ENCODE measurements at regions not wholly inside any gene's neighbourhood (a gene's known extent, or its start where the extent isn't known, plus 50 kb on each side); places are given as distances from the start of the nearest gene placed in this dataset.

GRCh38 chr13:68347220-68347619 is 1117.1 kb upstream of the PCDH9 start:
- no peak for DNase-seq (ENCODE audit: low spot score)
- Mint-ChIP-seq H3K27ac (no peak overlapping the region), H3K4me3 (no peak overlapping the region), H3K4me1 (ENCODE audit: low read depth) (no peaks in the 10 kb centered on the region), H3K27me3 (ENCODE audit: insufficient read depth) (no peaks in the 10 kb centered on the region), H3K9me3 (peaks cover 17% of the 10 kb centered on the region), H3K36me3 (ENCODE audit: low read depth) (no peaks in the 10 kb centered on the region)
- intact Hi-C loops (cut with micrococcal nuclease) = no loop called here

DNA sequence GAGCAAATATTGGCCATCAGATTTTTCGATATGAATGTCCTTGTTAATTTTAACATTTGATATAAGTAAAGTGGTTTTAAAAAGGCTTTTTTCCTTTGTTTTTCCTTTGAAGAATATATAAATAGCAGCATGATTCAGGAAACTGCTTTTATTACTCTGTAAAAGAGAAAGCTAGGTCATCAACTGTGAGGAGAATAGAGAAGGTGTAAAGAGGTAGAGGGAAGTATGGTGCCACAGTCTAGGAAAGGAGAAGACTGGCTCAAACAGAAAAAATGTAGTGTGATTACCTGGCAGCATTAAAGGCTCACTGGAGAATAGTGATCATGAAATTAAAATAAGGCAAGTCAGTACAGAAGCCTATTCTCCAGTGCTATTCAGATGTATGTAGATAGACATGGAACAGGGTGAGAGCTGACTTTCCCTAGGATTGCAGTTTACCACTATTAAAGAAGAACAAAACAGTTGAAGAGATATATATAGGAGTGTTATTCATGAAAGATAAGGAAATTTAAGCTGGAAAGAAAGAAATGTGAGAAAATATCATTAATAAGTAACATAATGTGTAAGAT is 1115.9 kb upstream of the PCDH9 start:
- Mint-ChIP-seq H3K4me1 (ENCODE audit: low read depth) (no peaks in the 10 kb centered on the region), H3K27ac (no peak overlapping the region), H3K4me3 (no peak overlapping the region), H3K27me3 (ENCODE audit: insufficient read depth) (no peaks in the 10 kb centered on the region), H3K9me3 (peaks cover 17% of the 10 kb centered on the region), H3K36me3 (ENCODE audit: low read depth) (no peaks in the 10 kb centered on the region)
- no peak for DNase-seq (ENCODE audit: low spot score)
- intact Hi-C loops (cut with micrococcal nuclease) = no loop called here

DNA sequence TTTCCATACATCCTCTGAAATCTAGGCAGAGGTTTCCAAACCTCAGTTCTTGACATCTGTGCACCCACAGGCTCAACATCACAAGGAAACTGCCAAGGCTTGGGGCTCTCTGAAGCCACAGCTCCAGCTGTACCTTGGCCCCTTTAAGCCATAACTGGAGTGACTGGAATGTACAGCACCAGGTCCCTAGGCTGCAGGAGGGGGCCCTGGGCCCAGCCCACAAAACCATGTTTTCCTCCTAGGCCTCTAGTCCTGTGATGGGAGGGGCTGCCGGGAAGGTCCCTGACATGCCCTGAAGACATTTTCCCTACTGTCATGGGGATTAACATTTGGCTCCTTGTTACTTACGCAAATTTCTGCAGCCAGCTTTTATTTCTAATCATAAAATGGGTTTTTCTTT is 1093.0 kb upstream of the PCDH9 start:
- H3K4me3 Mint-ChIP-seq = no peak overlapping the region
- no peaks in the 10 kb centered on the region for H3K36me3 Mint-ChIP-seq (ENCODE audit: low read depth)
- no peak overlapping the region for H3K27ac Mint-ChIP-seq
- H3K4me1 Mint-ChIP-seq (ENCODE audit: low read depth) = no peaks in the 10 kb centered on the region
- peaks cover 42% of the 10 kb centered on the region for H3K9me3 Mint-ChIP-seq
- intact Hi-C loops (cut with micrococcal nuclease) = no loop called here
- no peaks in the 10 kb centered on the region for H3K27me3 Mint-ChIP-seq (ENCODE audit: insufficient read depth)
- DNase-seq (ENCODE audit: low spot score) = no peak

DNA sequence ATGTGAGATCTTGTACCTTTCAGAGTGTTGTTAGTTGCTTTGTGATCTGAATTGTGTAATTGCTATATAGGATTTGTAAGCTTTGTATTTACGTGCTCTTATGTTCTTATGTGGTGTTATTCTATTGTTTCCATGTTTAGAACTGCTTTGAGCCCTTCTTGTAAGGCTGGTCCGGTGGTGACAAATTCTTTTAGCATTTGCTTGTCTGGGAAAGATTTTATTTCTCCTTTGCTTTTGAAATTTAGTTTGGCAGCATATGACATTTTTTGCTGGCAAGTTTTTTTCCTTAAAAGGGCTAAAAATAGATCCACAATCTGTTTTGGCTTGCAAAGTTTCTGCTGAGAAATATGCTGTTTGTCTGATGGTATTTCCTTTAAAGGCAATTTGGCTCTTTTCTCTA is 1089.2 kb upstream of the PCDH9 start:
- Mint-ChIP-seq H3K36me3 (ENCODE audit: low read depth) (no peaks in the 10 kb centered on the region), H3K4me1 (ENCODE audit: low read depth) (no peaks in the 10 kb centered on the region), H3K9me3 (peaks cover 54% of the 10 kb centered on the region), H3K27me3 (ENCODE audit: insufficient read depth) (no peaks in the 10 kb centered on the region), H3K4me3 (no peak overlapping the region), H3K27ac (no peak overlapping the region)
- DNase-seq (ENCODE audit: low spot score) = no peak
- intact Hi-C loops (cut with micrococcal nuclease) = no loop called here

GRCh38 chr13:68304286-68304893 is 1074.3 kb upstream of the PCDH9 start:
- H3K27me3 Mint-ChIP-seq (ENCODE audit: insufficient read depth) = no peaks in the 10 kb centered on the region
- no peaks in the 10 kb centered on the region for H3K36me3 Mint-ChIP-seq (ENCODE audit: low read depth)
- H3K27ac Mint-ChIP-seq = no peak overlapping the region
- no peak overlapping the region for H3K4me3 Mint-ChIP-seq
- DNase-seq (ENCODE audit: low spot score) = no peak
- H3K9me3 Mint-ChIP-seq = peaks cover 11% of the 10 kb centered on the region
- intact Hi-C loops (cut with micrococcal nuclease) = no loop called here
- no peaks in the 10 kb centered on the region for H3K4me1 Mint-ChIP-seq (ENCODE audit: low read depth)

- intact Hi-C loops (cut with micrococcal nuclease) = no loop called here
- no peak overlapping the region for H3K4me3 Mint-ChIP-seq
- no peaks in the 10 kb centered on the region for H3K4me1 Mint-ChIP-seq (ENCODE audit: low read depth)
- no peaks in the 10 kb centered on the region for H3K36me3 Mint-ChIP-seq (ENCODE audit: low read depth)
- no peak overlapping the region for H3K27ac Mint-ChIP-seq
- H3K27me3 Mint-ChIP-seq (ENCODE audit: insufficient read depth) = no peaks in the 10 kb centered on the region
- no peak for DNase-seq (ENCODE audit: low spot score)
- H3K9me3 Mint-ChIP-seq = peaks cover 5% of the 10 kb centered on the region
Observed at GRCh38 chr13:68293631-68294030, 1063.5 kb upstream of the PCDH9 start.

GRCh38 chr13:68292601-68293000 is 1062.5 kb upstream of the PCDH9 start:
- Mint-ChIP-seq H3K27me3 (ENCODE audit: insufficient read depth) (no peaks in the 10 kb centered on the region), H3K9me3 (peaks cover 5% of the 10 kb centered on the region), H3K4me1 (ENCODE audit: low read depth) (no peaks in the 10 kb centered on the region), H3K27ac (no peak overlapping the region), H3K36me3 (ENCODE audit: low read depth) (no peaks in the 10 kb centered on the region), H3K4me3 (no peak overlapping the region)
- DNase-seq (ENCODE audit: low spot score) = no peak
- intact Hi-C loops (cut with micrococcal nuclease) = no loop called here

- no peak overlapping the region for H3K27ac Mint-ChIP-seq
- no peak overlapping the region for H3K4me3 Mint-ChIP-seq
- H3K27me3 Mint-ChIP-seq (ENCODE audit: insufficient read depth) = no peaks in the 10 kb centered on the region
- H3K9me3 Mint-ChIP-seq = no peaks in the 10 kb centered on the region
- no peaks in the 10 kb centered on the region for H3K4me1 Mint-ChIP-seq (ENCODE audit: low read depth)
- no peak for DNase-seq (ENCODE audit: low spot score)
- no peaks in the 10 kb centered on the region for H3K36me3 Mint-ChIP-seq (ENCODE audit: low read depth)
- intact Hi-C loops (cut with micrococcal nuclease) = no loop called here
Observed at GRCh38 chr13:68291595-68291994, 1061.5 kb upstream of the PCDH9 start.

DNA sequence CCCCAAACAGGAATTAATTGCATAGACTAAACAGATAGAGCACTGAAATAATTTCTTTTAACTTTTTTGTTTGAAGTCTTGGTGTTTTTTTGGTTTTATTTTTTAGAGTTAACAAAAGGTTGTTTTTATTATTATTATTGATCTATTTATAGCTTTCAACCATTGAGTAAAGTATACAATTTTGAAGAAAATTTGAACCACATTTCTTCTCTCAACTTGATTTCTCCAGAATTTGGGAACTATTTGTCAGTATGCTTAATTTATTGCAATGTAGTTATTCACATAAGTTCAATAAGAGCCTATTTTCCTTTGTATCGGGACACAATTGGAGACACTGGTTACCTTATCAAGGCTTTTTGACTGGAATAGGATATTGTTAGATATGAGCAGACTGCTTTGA is 1045.6 kb upstream of the PCDH9 start:
- no peak for DNase-seq (ENCODE audit: low spot score)
- H3K27me3 Mint-ChIP-seq (ENCODE audit: insufficient read depth) = no peaks in the 10 kb centered on the region
- H3K4me3 Mint-ChIP-seq = no peak overlapping the region
- intact Hi-C loops (cut with micrococcal nuclease) = no loop called here
- H3K4me1 Mint-ChIP-seq (ENCODE audit: low read depth) = no peaks in the 10 kb centered on the region
- H3K9me3 Mint-ChIP-seq = peaks cover 23% of the 10 kb centered on the region
- no peak overlapping the region for H3K27ac Mint-ChIP-seq
- H3K36me3 Mint-ChIP-seq (ENCODE audit: low read depth) = no peaks in the 10 kb centered on the region

GRCh38 chr13:68272652-68273051 is 1042.5 kb upstream of the PCDH9 start:
- intact Hi-C loops (cut with micrococcal nuclease) = no loop called here
- Mint-ChIP-seq H3K4me3 (no peak overlapping the region), H3K36me3 (ENCODE audit: low read depth) (no peaks in the 10 kb centered on the region), H3K9me3 (peaks cover 19% of the 10 kb centered on the region), H3K4me1 (ENCODE audit: low read depth) (no peaks in the 10 kb centered on the region), H3K27me3 (ENCODE audit: insufficient read depth) (no peaks in the 10 kb centered on the region), H3K27ac (no peak overlapping the region)
- no peak for DNase-seq (ENCODE audit: low spot score)

- no peaks in the 10 kb centered on the region for H3K27me3 Mint-ChIP-seq (ENCODE audit: insufficient read depth)
- DNase-seq (ENCODE audit: low spot score) = no peak
- H3K4me1 Mint-ChIP-seq (ENCODE audit: low read depth) = no peaks in the 10 kb centered on the region
- no peak overlapping the region for H3K27ac Mint-ChIP-seq
- intact Hi-C loops (cut with micrococcal nuclease) = no loop called here
- peaks cover 10% of the 10 kb centered on the region for H3K9me3 Mint-ChIP-seq
- H3K4me3 Mint-ChIP-seq = no peak overlapping the region
- H3K36me3 Mint-ChIP-seq (ENCODE audit: low read depth) = no peaks in the 10 kb centered on the region
Observed at GRCh38 chr13:68264692-68265091, 1034.6 kb upstream of the PCDH9 start.

- Mint-ChIP-seq H3K27me3 (ENCODE audit: insufficient read depth) (no peaks in the 10 kb centered on the region), H3K9me3 (peaks cover 13% of the 10 kb centered on the region), H3K36me3 (ENCODE audit: low read depth) (no peaks in the 10 kb centered on the region), H3K4me3 (no peak overlapping the region), H3K27ac (no peak overlapping the region), H3K4me1 (ENCODE audit: low read depth) (no peaks in the 10 kb centered on the region)
- intact Hi-C loops (cut with micrococcal nuclease) = no loop called here
- DNase-seq (ENCODE audit: low spot score) = no peak
Observed at GRCh38 chr13:68261105-68261504, 1031.0 kb upstream of the PCDH9 start.

GRCh38 chr13:68257111-68257842 is 1027.1 kb upstream of the PCDH9 start:
- DNase-seq (ENCODE audit: low spot score) = no peak
- Mint-ChIP-seq H3K27ac (no peak overlapping the region), H3K4me1 (ENCODE audit: low read depth) (no peaks in the 10 kb centered on the region), H3K4me3 (no peak overlapping the region), H3K36me3 (ENCODE audit: low read depth) (no peaks in the 10 kb centered on the region), H3K27me3 (ENCODE audit: insufficient read depth) (no peaks in the 10 kb centered on the region), H3K9me3 (peaks cover 22% of the 10 kb centered on the region)
- intact Hi-C loops (cut with micrococcal nuclease) = no loop called here

All from activated T-helper 1 cell treated with anti-CD3 and anti-CD28 coated beads, Interleukin-12 subunit alpha, Interleukin-12 subunit beta, Interleukin-2, Interleukin-4 antibody, amounts not matched to agents 30 ng/mL and 10 ng/mL and 1 ng/mL, durations not matched to agents 14 hours and 24 hours and 36 hours (primary cell).